Endodermal cell (in vitro differentiated cells): ENCODE measurements at regions not wholly inside any gene's neighbourhood (a gene's known extent, or its start where the extent isn't known, plus 50 kb on each side); places are given as distances from the start of the nearest gene placed in this dataset.

Experiments
- DNase-seq: peaks from one replicate; pipeline ENCODE4 v3.0.0-alpha.2; 2017
- H3K27ac ChIP-seq: 2 replicates; pipeline ENCODE4 v1.5.1; 2013; ENCODE audit warnings: mild to moderate bottlenecking, low read depth, low read length, moderate library complexity
- H3K27me3 ChIP-seq: 2 replicates; pipeline ENCODE4 v1.6.1; 2013; ENCODE audit warnings: mild to moderate bottlenecking, low read length, moderate library complexity; ENCODE audit not compliant: insufficient read depth, control insufficient read depth, poor library complexity, severe bottlenecking
- H3K36me3 ChIP-seq: 2 replicates; pipeline ENCODE4 v1.7.0; 2013; ENCODE audit warnings: mild to moderate bottlenecking, low read length, moderate library complexity; ENCODE audit not compliant: control insufficient read depth, insufficient read depth
- H3K4me1 ChIP-seq: one replicate; pipeline ENCODE4 v1.7.0; 2013; ENCODE audit warnings: low read length; ENCODE audit not compliant: control insufficient read depth, insufficient read depth
- H3K4me3 ChIP-seq: 2 replicates; pipeline ENCODE4 v1.5.1; 2013; ENCODE audit warnings: mild to moderate bottlenecking, low read length, moderate library complexity
- H3K9ac ChIP-seq: 2 replicates; pipeline ENCODE4 v1.6.1; 2013; ENCODE audit warnings: mild to moderate bottlenecking, low read length, moderate library complexity; ENCODE audit not compliant: poor library complexity, severe bottlenecking; ENCODE audit errors: extremely low read depth
- H3K9me3 ChIP-seq: 2 replicates; pipeline ENCODE4 v1.6.1; 2013; ENCODE audit warnings: mild to moderate bottlenecking, low read length, moderate library complexity; ENCODE audit not compliant: control insufficient read depth
- H3K27ac Mint-ChIP-seq: 2 replicates; pipeline ENCODE4 v1.8.0; 2020; ENCODE audit warnings: mixed read lengths
- H3K27me3 Mint-ChIP-seq: 2 replicates; pipeline ENCODE4 v1.8.0; 2021; ENCODE audit warnings: mild to moderate bottlenecking, mixed read lengths; ENCODE audit not compliant: insufficient read depth
- H3K36me3 Mint-ChIP-seq: 2 replicates; pipeline ENCODE4 v1.8.0; 2020; ENCODE audit warnings: low read depth, mixed read lengths
- H3K4me1 Mint-ChIP-seq: 2 replicates; pipeline ENCODE4 v1.8.0; 2020; ENCODE audit warnings: mixed read lengths
- H3K4me3 Mint-ChIP-seq: 2 replicates; pipeline ENCODE4 v1.8.0; 2020; ENCODE audit warnings: mild to moderate bottlenecking, moderate library complexity, mixed read lengths
- H3K9me3 Mint-ChIP-seq: 2 replicates; pipeline ENCODE4 v1.8.0; 2020; ENCODE audit warnings: mild to moderate bottlenecking, mixed read lengths
- WGBS, 2 experiments: methylation state at CpG; one replicate each; pipeline versions ENCODE4 v1.1.5 to v1.1.7; 2013; ENCODE audit warnings: missing lambda C conversion rate in 2 of 2, mixed read lengths in 1 of 2; ENCODE audit not compliant: insufficient coverage in 1 of 2, insufficient read length in 1 of 2; 5-methylcytosine and 5-hydroxymethylcytosine counted together
- TF ChIP-seq, protein P1 (sequence below): fragments of 200-600 bp; sonication (generic); conservative IDR thresholded peaks from 2 replicates; pipeline ENCODE4 v1.5.0; 2021; ENCODE audit warnings: antibody characterized with exemption, mild to moderate bottlenecking

GRCh38 chr14:104474495-104475213 lies 104.9 kb upstream of the C14orf180 start:
- WGBS, 2 experiments = 95% methylated on average over 12 to 18 of the region's 18 CpGs
- H3K4me3 Mint-ChIP-seq = no peak overlapping the region

DNA sequence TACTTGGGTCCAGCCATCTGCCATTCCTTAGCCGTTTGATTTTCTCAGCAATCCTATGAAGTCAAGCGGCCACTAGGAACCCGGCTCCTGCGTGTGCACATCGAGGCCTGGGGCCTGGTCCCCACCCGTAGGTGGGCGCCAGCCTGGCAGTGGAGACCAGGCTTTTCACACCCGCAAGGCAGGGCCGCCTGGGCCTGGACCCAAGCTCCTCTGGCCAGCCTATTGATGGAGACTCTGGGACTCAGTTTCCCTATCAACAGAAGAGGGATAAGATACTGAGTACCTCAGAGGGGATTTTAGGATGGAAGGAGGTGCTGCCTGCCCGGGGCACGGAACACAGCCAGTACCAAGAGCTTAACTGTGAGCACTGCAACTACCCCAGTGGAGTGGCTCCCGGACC lies 104.3 kb upstream of the C14orf180 start:
- H3K9me3 Mint-ChIP-seq = peaks cover 4% of the 10 kb centered on the region
- H3K4me3 ChIP-seq = no peak overlapping the region
- no peak for DNase-seq
- peaks cover 2% of the 10 kb centered on the region for H3K27me3 Mint-ChIP-seq
- H3K36me3 Mint-ChIP-seq = no peaks in the 10 kb centered on the region
- WGBS, 2 experiments = 90 to 91% methylated on average over 7 to 12 of the region's 12 CpGs
- no peaks in the 10 kb centered on the region for H3K4me1 Mint-ChIP-seq
- TF ChIP-seq, protein P1, sequence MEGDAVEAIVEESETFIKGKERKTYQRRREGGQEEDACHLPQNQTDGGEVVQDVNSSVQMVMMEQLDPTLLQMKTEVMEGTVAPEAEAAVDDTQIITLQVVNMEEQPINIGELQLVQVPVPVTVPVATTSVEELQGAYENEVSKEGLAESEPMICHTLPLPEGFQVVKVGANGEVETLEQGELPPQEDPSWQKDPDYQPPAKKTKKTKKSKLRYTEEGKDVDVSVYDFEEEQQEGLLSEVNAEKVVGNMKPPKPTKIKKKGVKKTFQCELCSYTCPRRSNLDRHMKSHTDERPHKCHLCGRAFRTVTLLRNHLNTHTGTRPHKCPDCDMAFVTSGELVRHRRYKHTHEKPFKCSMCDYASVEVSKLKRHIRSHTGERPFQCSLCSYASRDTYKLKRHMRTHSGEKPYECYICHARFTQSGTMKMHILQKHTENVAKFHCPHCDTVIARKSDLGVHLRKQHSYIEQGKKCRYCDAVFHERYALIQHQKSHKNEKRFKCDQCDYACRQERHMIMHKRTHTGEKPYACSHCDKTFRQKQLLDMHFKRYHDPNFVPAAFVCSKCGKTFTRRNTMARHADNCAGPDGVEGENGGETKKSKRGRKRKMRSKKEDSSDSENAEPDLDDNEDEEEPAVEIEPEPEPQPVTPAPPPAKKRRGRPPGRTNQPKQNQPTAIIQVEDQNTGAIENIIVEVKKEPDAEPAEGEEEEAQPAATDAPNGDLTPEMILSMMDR = no peak
- H3K9ac ChIP-seq = no peak overlapping the region
- H3K36me3 ChIP-seq = no peaks in the 10 kb centered on the region
- no peak overlapping the region for H3K4me3 Mint-ChIP-seq
- H3K27me3 ChIP-seq = no peaks in the 10 kb centered on the region
- no peak overlapping the region for H3K27ac Mint-ChIP-seq
- H3K4me1 ChIP-seq = no peaks in the 10 kb centered on the region
- H3K27ac ChIP-seq = no peak overlapping the region
- no peaks in the 10 kb centered on the region for H3K9me3 ChIP-seq

More at GRCh38 chr14:104474495-104475213, 104.9 kb upstream of the C14orf180 start:
- Histone ChIP-seq H3K4me3 (no peak overlapping the region), H3K36me3 (no peaks in the 10 kb centered on the region), H3K27ac (no peak overlapping the region), H3K4me1 (no peaks in the 10 kb centered on the region), H3K9me3 (no peaks in the 10 kb centered on the region), H3K27me3 (no peaks in the 10 kb centered on the region), H3K9ac (no peak overlapping the region)
- no peak overlapping the region for H3K27ac Mint-ChIP-seq
- no peaks in the 10 kb centered on the region for H3K4me1 Mint-ChIP-seq
- H3K9me3 Mint-ChIP-seq = peaks cover 3% of the 10 kb centered on the region
- DNase-seq = no peak
- peaks cover 2% of the 10 kb centered on the region for H3K27me3 Mint-ChIP-seq
- H3K36me3 Mint-ChIP-seq = no peaks in the 10 kb centered on the region
- TF ChIP-seq, protein P1 = no peak

GRCh38 chr14:104475802-104476201 lies 103.8 kb upstream of the C14orf180 start:
- Histone ChIP-seq H3K27me3 (no peaks in the 10 kb centered on the region), H3K4me3 (no peak overlapping the region), H3K4me1 (no peaks in the 10 kb centered on the region), H3K27ac (no peak overlapping the region), H3K9me3 (peaks cover 5% of the 10 kb centered on the region), H3K36me3 (no peaks in the 10 kb centered on the region), H3K9ac (no peak overlapping the region)
- 90 to 100% methylated on average over 2 to 10 of the region's 10 CpGs for WGBS, 2 experiments
- Mint-ChIP-seq H3K4me3 (no peak overlapping the region), H3K27me3 (peaks cover 2% of the 10 kb centered on the region), H3K27ac (no peak overlapping the region), H3K9me3 (peaks cover 8% of the 10 kb centered on the region), H3K4me1 (no peaks in the 10 kb centered on the region), H3K36me3 (no peaks in the 10 kb centered on the region)
- TF ChIP-seq, protein P1 = no peak
- no peak for DNase-seq
